Fibroblast of skin of left biceps (primary cell): ENCODE measurements at regions not wholly inside any gene's neighbourhood (a gene's known extent, or its start where the extent isn't known, plus 50 kb on each side); places are given as distances from the start of the nearest gene placed in this dataset.

Source experiments
- DNase-seq, 2 experiments: peaks; one replicate each; pipeline ENCODE4 v3.0.0-alpha.2; 2013; ENCODE audit warnings: low read depth in 2 of 2

- DNase-seq = no peak
Observed at GRCh38 chr3:24641628-24642027, 147.0 kb upstream of the THRB start.

GRCh38 chr3:24645047-24645446 is 150.4 kb upstream of the THRB start:
- no peak for DNase-seq

- DNase-seq = no peak
Observed at GRCh38 chr3:24646790-24647189, 152.1 kb upstream of the THRB start.

GRCh38 chr3:24648063-24648462 is 153.4 kb upstream of the THRB start:
- DNase-seq = no peak

- DNase-seq = no peak
Observed at GRCh38 chr3:24650839-24651238, 156.2 kb upstream of the THRB start.

- DNase-seq = no peak
Observed at GRCh38 chr3:24657870-24658510, 163.3 kb upstream of the THRB start.

- DNase-seq = no peak
Observed at GRCh38 chr3:24661175-24661584, 166.5 kb upstream of the THRB start.

GRCh38 chr3:24662449-24663345 is 168.0 kb upstream of the THRB start:
- DNase-seq = no peak

- DNase-seq = no peak
Observed at GRCh38 chr3:24663406-24663805, 168.8 kb upstream of the THRB start.

GRCh38 chr3:24668039-24668438 is 173.4 kb upstream of the THRB start:
- no peak for DNase-seq

- DNase-seq = no peak
Observed at GRCh38 chr3:24670871-24671270, 176.2 kb upstream of the THRB start.

GRCh38 chr3:24673596-24673995 is 178.9 kb upstream of the THRB start:
- no peak for DNase-seq

GRCh38 chr3:24674261-24674660 is 179.6 kb upstream of the THRB start:
- no peak for DNase-seq

GRCh38 chr3:24678021-24678420 is 183.4 kb upstream of the THRB start:
- DNase-seq = no peak

- peak; percentile 93 to 94 for DNase-seq
Observed at GRCh38 chr3:24678421-24678865, 183.8 kb upstream of the THRB start.

GRCh38 chr3:24679429-24679828 is 184.8 kb upstream of the THRB start:
- DNase-seq = no peak

- DNase-seq = no peak
Observed at GRCh38 chr3:24680214-24680967, 185.7 kb upstream of the THRB start.

GRCh38 chr3:24682141-24682547 is 187.5 kb upstream of the THRB start:
- DNase-seq = peak; percentile 80 to 84

- no peak for DNase-seq
Observed at GRCh38 chr3:24683090-24683489, 188.4 kb upstream of the THRB start.

GRCh38 chr3:24683633-24684384 is 189.2 kb upstream of the THRB start:
- DNase-seq = no peak

- no peak for DNase-seq
Observed at GRCh38 chr3:24684506-24685023, 189.9 kb upstream of the THRB start.
